ENCODE measurements at regions not wholly inside any gene's neighbourhood (a gene's known extent, or its start where the extent isn't known, plus 50 kb on each side); places are given as distances from the start of the nearest gene placed in this dataset.
"Not testable (repeated sequence)": the region's sequence is repeated elsewhere in the genome, so short reads cannot be mapped to it uniquely, and the experiment has no call there.

GRCh38 chr10:42235241-42235640, 403.1 kb downstream of the ZNF33B start:
- TF ChIP-seq CTCF (CRISPR knock-in tag; IDR thresholded peaks at IDR 0.05); SAFB2 (CRISPR knock-in tag; IDR thresholded peaks at IDR 0.05; ENCODE audit: borderline replicate concordance, low read depth); PATZ1 (CRISPR knock-in tag; IDR thresholded peaks at IDR 0.05); KLF16 (CRISPR knock-in tag; IDR thresholded peaks at IDR 0.05); POLR2AphosphoS5 (IDR thresholded peaks at IDR 0.05; ENCODE audit: low read depth, low read length); TOE1 (CRISPR knock-in tag; IDR thresholded peaks at IDR 0.05); KDM2A (CRISPR knock-in tag; IDR thresholded peaks at IDR 0.05; ENCODE audit: borderline replicate concordance, low read depth); RARG (CRISPR knock-in tag; IDR thresholded peaks at IDR 0.05; ENCODE audit: low read depth); E2F1 (CRISPR knock-in tag; IDR thresholded peaks at IDR 0.05); ZNF558 (CRISPR knock-in tag; IDR thresholded peaks at IDR 0.05; ENCODE audit: borderline replicate concordance): not testable (repeated sequence)
